H9 (cell line): ENCODE measurements at regions not wholly inside any gene's neighbourhood (a gene's known extent, or its start where the extent isn't known, plus 50 kb on each side); places are given as distances from the start of the nearest gene placed in this dataset.

ENCODE experiments used
- DNase-seq: peaks from one replicate; pipeline ENCODE4 v3.0.0-alpha.2; 2017
- H2AFZ ChIP-seq: one replicate; pipeline ENCODE4 v1.6.1; 2013; ENCODE audit warnings: mild to moderate bottlenecking, low read length, control low read depth, moderate library complexity
- H2AK5ac ChIP-seq: 2 replicates; pipeline ENCODE4 v1.6.1; 2013; ENCODE audit warnings: low read length, control low read depth, mixed read lengths; ENCODE audit not compliant: insufficient read length
- H2BK120ac ChIP-seq: one replicate; pipeline ENCODE4 v1.6.1; 2013; ENCODE audit warnings: low read depth, mild to moderate bottlenecking, low read length, control low read depth, inconsistent platforms; ENCODE audit not compliant: poor library complexity, severe bottlenecking
- H2BK12ac ChIP-seq: 2 replicates; pipeline ENCODE4 v1.6.1; 2013; ENCODE audit warnings: low read length, control low read depth, mixed read lengths, low read depth; ENCODE audit not compliant: insufficient read length
- H2BK15ac ChIP-seq: 2 replicates; pipeline ENCODE4 v1.6.1; 2013; ENCODE audit warnings: low read depth, low read length, control low read depth
- H2BK20ac ChIP-seq: one replicate; pipeline ENCODE4 v1.6.1; 2013; ENCODE audit warnings: low read depth, mild to moderate bottlenecking, low read length, control low read depth, inconsistent platforms; ENCODE audit not compliant: poor library complexity, severe bottlenecking
- H2BK5ac ChIP-seq: 2 replicates; pipeline ENCODE4 v1.6.1; 2013; ENCODE audit warnings: low read length, control low read depth, mixed read lengths; ENCODE audit not compliant: insufficient read length
- H3K14ac ChIP-seq: 2 replicates; pipeline ENCODE4 v1.6.1; 2013; ENCODE audit warnings: low read length, control low read depth; ENCODE audit not compliant: insufficient read depth
- H3K18ac ChIP-seq: 2 replicates; pipeline ENCODE4 v1.6.1; 2013; ENCODE audit warnings: low read depth, mild to moderate bottlenecking, mixed read lengths, low read length, control low read depth; ENCODE audit not compliant: insufficient read length
- H3K23ac ChIP-seq: 2 replicates; pipeline ENCODE4 v1.6.1; 2013; ENCODE audit warnings: low read length, control low read depth, mixed read lengths, low read depth; ENCODE audit not compliant: insufficient read length
- H3K23me2 ChIP-seq: 2 replicates; pipeline ENCODE4 v1.6.1; 2013; ENCODE audit warnings: low read depth, mild to moderate bottlenecking, mixed read lengths, low read length, control low read depth; ENCODE audit not compliant: insufficient read length, poor library complexity, severe bottlenecking
- H3K27ac ChIP-seq: 2 replicates; pipeline ENCODE4 v1.5.1; 2013; ENCODE audit warnings: low read length, control low read depth, mixed read lengths, low read depth; ENCODE audit not compliant: insufficient read length
- H3K27me3 ChIP-seq: 2 replicates; pipeline ENCODE4 v1.6.1; 2013; ENCODE audit warnings: low read length, control low read depth, inconsistent platforms; ENCODE audit not compliant: insufficient read depth
- H3K4ac ChIP-seq: 2 replicates; pipeline ENCODE4 v1.6.1; 2013; ENCODE audit warnings: low read depth, mild to moderate bottlenecking, control low read depth, inconsistent platforms, low read length, moderate library complexity
- H3K4me1 ChIP-seq: 2 replicates; pipeline ENCODE4 v1.6.1; 2013; ENCODE audit warnings: low read length, control low read depth, inconsistent platforms; ENCODE audit not compliant: insufficient read depth
- H3K4me2 ChIP-seq: 2 replicates; pipeline ENCODE4 v1.6.1; 2013; ENCODE audit warnings: low read length, control low read depth, mixed read lengths; ENCODE audit not compliant: insufficient read length, insufficient read depth
- H3K56ac ChIP-seq: 2 replicates; pipeline ENCODE4 v1.6.1; 2013; ENCODE audit warnings: low read depth, mild to moderate bottlenecking, mixed read lengths, low read length, control low read depth; ENCODE audit not compliant: insufficient read length
- H3K79me1 ChIP-seq: 2 replicates; pipeline ENCODE4 v1.6.1; 2013; ENCODE audit warnings: low read depth, mild to moderate bottlenecking, moderate library complexity, low read length, control low read depth, inconsistent platforms; ENCODE audit not compliant: insufficient read depth, poor library complexity, severe bottlenecking
- H3K79me2 ChIP-seq: 2 replicates; pipeline ENCODE4 v1.6.1; 2013; ENCODE audit warnings: low read length, control low read depth, inconsistent platforms; ENCODE audit not compliant: insufficient read depth
- H3K9ac ChIP-seq: 2 replicates; pipeline ENCODE4 v1.6.1; 2013; ENCODE audit warnings: low read length, control low read depth, mixed read lengths; ENCODE audit not compliant: insufficient read length; ENCODE audit errors: extremely low read depth
- H3K9me3 ChIP-seq: one replicate; pipeline ENCODE4 v1.6.1; 2013; ENCODE audit warnings: low read depth, low read length, inconsistent platforms; ENCODE audit not compliant: control insufficient read depth
- H3T11ph ChIP-seq: one replicate; pipeline ENCODE4 v1.6.1; 2013; ENCODE audit warnings: mild to moderate bottlenecking, low read length, control low read depth, inconsistent platforms
- H4K20me1 ChIP-seq: one replicate; pipeline ENCODE4 v1.6.1; 2013; ENCODE audit not compliant: control insufficient read depth, insufficient read length, insufficient read depth
- H4K5ac ChIP-seq: 2 replicates; pipeline ENCODE4 v1.6.1; 2013; ENCODE audit warnings: low read depth, mild to moderate bottlenecking, mixed read lengths, low read length, control low read depth; ENCODE audit not compliant: insufficient read length
- H4K8ac ChIP-seq: replicated peaks from 2 replicates; pipeline ENCODE4 v1.6.1; 2013; ENCODE audit warnings: low read length, control low read depth, mixed read lengths, low read depth; ENCODE audit not compliant: insufficient read length
- H4K91ac ChIP-seq: 2 replicates; pipeline ENCODE4 v1.6.1; 2013; ENCODE audit warnings: low read depth, mild to moderate bottlenecking, moderate library complexity, mixed read lengths, low read length, control low read depth; ENCODE audit not compliant: insufficient read length
- H3K27ac Mint-ChIP-seq, 3 experiments: 2 replicates in 2 of 3; 3 replicates in 1 of 3; pipeline ENCODE4 v1.8.0; 2020 to 2021; ENCODE audit warnings: mixed read lengths in 3 of 3, mild to moderate bottlenecking in 1 of 3, moderate library complexity in 1 of 3
- H3K27me3 Mint-ChIP-seq: 2 replicates; pipeline ENCODE4 v1.8.0; 2021; ENCODE audit warnings: low read depth, mild to moderate bottlenecking, moderate library complexity, mixed read lengths
- H3K36me3 Mint-ChIP-seq, 3 experiments: 2 replicates in 2 of 3; 3 replicates in 1 of 3; pipeline ENCODE4 v1.8.0; 2020 to 2021; ENCODE audit warnings: low read depth in 3 of 3, mixed read lengths in 3 of 3; ENCODE audit not compliant: insufficient read depth in 1 of 3
- H3K4me1 Mint-ChIP-seq, 2 experiments: 2 replicates each; pipeline ENCODE4 v1.8.0; 2020; ENCODE audit warnings: mixed read lengths in 2 of 2
- H3K4me3 Mint-ChIP-seq, 2 experiments: 2 replicates in 1 of 2; 3 replicates in 1 of 2; pipeline ENCODE4 v1.8.0; 2020 to 2021; ENCODE audit warnings: mild to moderate bottlenecking in 2 of 2, mixed read lengths in 2 of 2, moderate library complexity in 1 of 2
- H3K9me3 Mint-ChIP-seq, 2 experiments: 2 replicates in 1 of 2; 3 replicates in 1 of 2; pipeline ENCODE4 v1.8.0; 2020; ENCODE audit warnings: mild to moderate bottlenecking in 2 of 2, mixed read lengths in 2 of 2, moderate library complexity in 1 of 2
- CTCF ChIP-seq: fragments of 200-600 bp; sonication (generic); conservative IDR thresholded peaks from 3 replicates; pipeline ENCODE4 v1.8.0; 2021; ENCODE audit warnings: antibody characterized with exemption, mild to moderate bottlenecking
- WGBS: extraction: QIAGEN DNeasy Blood & Tissue Kit; methylation state at CpG from one replicate; pipeline ENCODE4 v1.1.7; 2013; ENCODE audit warnings: missing lambda C conversion rate, low lambda C conversion rate, mixed read lengths; ENCODE audit not compliant: insufficient read length; ENCODE audit errors: extremely low coverage; 5-methylcytosine and 5-hydroxymethylcytosine counted together

GRCh38 chr18:55141318-55141717 is 182.1 kb upstream of the CCDC68 start:
- no peak overlapping the region for H3T11ph ChIP-seq
- no peak overlapping the region for H2AK5ac ChIP-seq
- H3K27me3 ChIP-seq, result no peaks in the 10 kb centered on the region
- H3K4ac ChIP-seq, result no peak overlapping the region
- H3K79me2 ChIP-seq, result no peaks in the 10 kb centered on the region
- no peak overlapping the region for H3K4me2 ChIP-seq
- TF ChIP-seq CTCF, result no peak
- WGBS, result no CpG with 5 or more reads among the region's 4 CpGs
- no peaks in the 10 kb centered on the region for H3K9me3 ChIP-seq
- no peaks in the 10 kb centered on the region for H3K23me2 ChIP-seq
- H2BK20ac ChIP-seq, result no peak overlapping the region
- H3K27me3 Mint-ChIP-seq, result no peaks in the 10 kb centered on the region
- DNase-seq, result no peak
- no peak overlapping the region for H3K14ac ChIP-seq
- H4K20me1 ChIP-seq, result no peaks in the 10 kb centered on the region
- H2AFZ ChIP-seq, result no peak overlapping the region
- H4K5ac ChIP-seq, result no peak overlapping the region
- H4K91ac ChIP-seq, result no peak overlapping the region
- no peak overlapping the region for H3K4me3 Mint-ChIP-seq
- no peak overlapping the region for H2BK12ac ChIP-seq
- H2BK5ac ChIP-seq, result no peak overlapping the region
- H3K23ac ChIP-seq, result no peak overlapping the region
- H3K4me1 ChIP-seq, result no peaks in the 10 kb centered on the region
- H3K4me1 Mint-ChIP-seq, result no peaks in the 10 kb centered on the region
- H4K8ac ChIP-seq, result no peak overlapping the region
- no peak overlapping the region for H2BK15ac ChIP-seq
- no peak overlapping the region for H3K18ac ChIP-seq
- H3K36me3 Mint-ChIP-seq, result no peaks in the 10 kb centered on the region
- no peaks in the 10 kb centered on the region for H3K79me1 ChIP-seq
- H2BK120ac ChIP-seq, result no peak overlapping the region
- H3K56ac ChIP-seq, result no peak overlapping the region
- H3K27ac Mint-ChIP-seq, result no peak overlapping the region; a peak in 1 of 7 replicates
- H3K27ac ChIP-seq, result no peak overlapping the region
- H3K9me3 Mint-ChIP-seq, result no peaks in the 10 kb centered on the region; a peak in 2 of 5 replicates
- H3K9ac ChIP-seq, result no peak overlapping the region
